ENCODE measurements at regions not wholly inside any gene's neighbourhood (a gene's known extent, or its start where the extent isn't known, plus 50 kb on each side); places are given as distances from the start of the nearest gene placed in this dataset.

DNA sequence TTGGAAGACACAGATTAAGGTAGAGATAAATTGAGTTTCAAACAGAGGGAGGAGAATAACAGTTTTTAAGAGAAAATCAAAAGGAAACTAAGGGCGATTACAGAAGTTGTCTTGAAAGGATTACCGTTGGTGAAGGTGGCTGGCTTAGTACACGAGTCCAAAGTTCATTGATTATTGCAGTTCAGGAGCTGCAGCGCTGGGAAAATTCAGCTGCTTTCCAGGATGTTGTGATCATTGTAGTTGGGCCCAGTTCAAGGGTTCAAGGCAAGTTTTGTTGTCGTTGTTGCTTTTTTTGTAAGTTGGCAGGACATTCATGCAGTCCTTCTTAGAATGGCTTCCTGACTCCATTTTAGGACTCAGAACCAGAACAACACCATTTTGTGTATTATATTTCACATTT lies 461.7 kb downstream of the RAPGEF2 start:
- Histone ChIP-seq H3K4me3 (no peak overlapping the region), H3K4me1 (no peaks in the 10 kb centered on the region), H3K36me3 (no peaks in the 10 kb centered on the region), H3K27ac (replicated peaks in 1 of 4) (no peak overlapping the region), H3K27me3 (no peaks in the 10 kb centered on the region), H3K9me3 (peaks cover 0 to 10% (median 4%) of the 10 kb centered on the region in 4 donors)
- DNase-seq (ENCODE audit: extremely low spot score), result no peak
- TF ChIP-seq, protein P1, sequence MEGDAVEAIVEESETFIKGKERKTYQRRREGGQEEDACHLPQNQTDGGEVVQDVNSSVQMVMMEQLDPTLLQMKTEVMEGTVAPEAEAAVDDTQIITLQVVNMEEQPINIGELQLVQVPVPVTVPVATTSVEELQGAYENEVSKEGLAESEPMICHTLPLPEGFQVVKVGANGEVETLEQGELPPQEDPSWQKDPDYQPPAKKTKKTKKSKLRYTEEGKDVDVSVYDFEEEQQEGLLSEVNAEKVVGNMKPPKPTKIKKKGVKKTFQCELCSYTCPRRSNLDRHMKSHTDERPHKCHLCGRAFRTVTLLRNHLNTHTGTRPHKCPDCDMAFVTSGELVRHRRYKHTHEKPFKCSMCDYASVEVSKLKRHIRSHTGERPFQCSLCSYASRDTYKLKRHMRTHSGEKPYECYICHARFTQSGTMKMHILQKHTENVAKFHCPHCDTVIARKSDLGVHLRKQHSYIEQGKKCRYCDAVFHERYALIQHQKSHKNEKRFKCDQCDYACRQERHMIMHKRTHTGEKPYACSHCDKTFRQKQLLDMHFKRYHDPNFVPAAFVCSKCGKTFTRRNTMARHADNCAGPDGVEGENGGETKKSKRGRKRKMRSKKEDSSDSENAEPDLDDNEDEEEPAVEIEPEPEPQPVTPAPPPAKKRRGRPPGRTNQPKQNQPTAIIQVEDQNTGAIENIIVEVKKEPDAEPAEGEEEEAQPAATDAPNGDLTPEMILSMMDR (IDR thresholded peaks at IDR 0.05), result no peak
- TF ChIP-seq POLR2A (IDR thresholded peaks at IDR 0.05; ENCODE audit: low read depth) (no peak), POLR2AphosphoS5 (IDR thresholded peaks at IDR 0.05) (no peak), EP300 (IDR thresholded peaks at IDR 0.05) (no peak)
- intact Hi-C loops (cut with DNase I), result no loop called here
- 89% methylated on average over 5 of the region's 5 CpGs for WGBS

DNA sequence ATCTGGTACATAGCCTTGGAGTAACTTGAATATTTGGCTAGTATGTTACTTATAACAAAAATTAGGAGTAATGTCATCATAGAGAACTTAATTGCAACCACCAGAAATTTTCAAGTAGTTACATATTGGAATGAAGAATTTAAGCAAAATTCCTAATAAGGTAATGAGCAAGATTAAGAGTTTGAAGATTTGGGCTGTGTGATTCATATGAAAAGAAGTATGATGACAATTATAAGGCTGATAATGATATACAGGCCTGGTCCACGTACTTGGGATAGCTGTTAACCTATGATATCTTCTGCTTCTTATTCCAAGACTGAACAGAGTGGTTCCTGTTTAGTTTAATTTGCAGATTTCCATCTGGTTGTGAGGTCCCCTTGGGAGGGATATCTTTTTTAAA lies 463.9 kb downstream of the RAPGEF2 start:
- TF ChIP-seq POLR2A (IDR thresholded peaks at IDR 0.05; ENCODE audit: low read depth) (no peak), POLR2AphosphoS5 (IDR thresholded peaks at IDR 0.05) (no peak)
- TF ChIP-seq, protein P1 (IDR thresholded peaks at IDR 0.05), result no peak

GRCh38 chr4:159577241-159577640 lies 474.4 kb downstream of the RAPGEF2 start:
- DNase-seq (ENCODE audit: extremely low spot score), result no peak
- Histone ChIP-seq H3K4me3 (no peak overlapping the region), H3K36me3 (no peaks in the 10 kb centered on the region), H3K9me3 (no peaks in the 10 kb centered on the region), H3K27ac (replicated peaks in 1 of 4) (no peak overlapping the region), H3K4me1 (no peaks in the 10 kb centered on the region), H3K27me3 (no peaks in the 10 kb centered on the region)
- TF ChIP-seq POLR2A (IDR thresholded peaks at IDR 0.05; ENCODE audit: low read depth) (no peak), EP300 (IDR thresholded peaks at IDR 0.05) (no peak), POLR2AphosphoS5 (IDR thresholded peaks at IDR 0.05) (no peak)
- TF ChIP-seq, protein P1 (IDR thresholded peaks at IDR 0.05), result no peak
- 76% methylated on average over 2 of the region's 2 CpGs for WGBS
- intact Hi-C loops (cut with DNase I), result no loop called here

More for the DNA sequence above, 463.9 kb downstream of the RAPGEF2 start:
- no peak for DNase-seq (ENCODE audit: extremely low spot score)
- Histone ChIP-seq H3K9me3 (peaks cover 0 to 28% (median 7%) of the 10 kb centered on the region in 4 donors), H3K36me3 (no peaks in the 10 kb centered on the region), H3K27ac (replicated peaks in 1 of 4) (no peak overlapping the region), H3K4me3 (no peak overlapping the region), H3K4me1 (no peaks in the 10 kb centered on the region), H3K27me3 (no peaks in the 10 kb centered on the region)
- intact Hi-C loops (cut with DNase I), result no loop called here
- 39% methylated on average over 1 of the region's 1 CpG for WGBS

GRCh38 chr4:159582685-159583084 lies 479.8 kb downstream of the RAPGEF2 start:
- peaks cover 0 to 7% (median 0%) of the 10 kb centered on the region in 4 donors for H3K9me3 ChIP-seq
- no peak overlapping the region for H3K4me3 ChIP-seq
- H3K27ac ChIP-seq (replicated peaks in 1 of 4), result no peak overlapping the region
- intact Hi-C loops (cut with DNase I), result no loop called here
- no peaks in the 10 kb centered on the region for H3K27me3 ChIP-seq
- no peak for DNase-seq (ENCODE audit: extremely low spot score)
- no peaks in the 10 kb centered on the region for H3K36me3 ChIP-seq
- H3K4me1 ChIP-seq, result no peaks in the 10 kb centered on the region
- TF ChIP-seq, protein P1 (IDR thresholded peaks at IDR 0.05), result no peak

GRCh38 chr4:159592898-159593556 lies 490.1 kb downstream of the RAPGEF2 start:
- Histone ChIP-seq H3K27ac (replicated peaks in 1 of 4) (no peak overlapping the region), H3K4me3 (no peak overlapping the region), H3K4me1 (no peaks in the 10 kb centered on the region), H3K36me3 (no peaks in the 10 kb centered on the region), H3K9me3 (no peaks in the 10 kb centered on the region), H3K27me3 (no peaks in the 10 kb centered on the region)
- TF ChIP-seq POLR2A (IDR thresholded peaks at IDR 0.05; ENCODE audit: low read depth) (no peak), POLR2AphosphoS5 (IDR thresholded peaks at IDR 0.05) (no peak), EP300 (IDR thresholded peaks at IDR 0.05) (no peak)
- TF ChIP-seq, protein P1 (IDR thresholded peaks at IDR 0.05), result no peak
- DNase-seq (ENCODE audit: extremely low spot score), result no peak
- 64% methylated on average over 2 of the region's 2 CpGs for WGBS
- intact Hi-C loops (cut with DNase I), result no loop called here

All from esophagus muscularis mucosa (tissue), 4 donors.